ENCODE measurements at regions not wholly inside any gene's neighbourhood (a gene's known extent, or its start where the extent isn't known, plus 50 kb on each side); places are given as distances from the start of the nearest gene placed in this dataset.

- 70% methylated on average over 13 of the region's 13 CpGs for WGBS
Observed at GRCh38 chr20:59376109-59376841, 75.9 kb downstream of the EDN3 start.

GRCh38 chr20:59376998-59377397 is 76.6 kb downstream of the EDN3 start:
- no peak overlapping the region for H3K27ac ChIP-seq (ENCODE audit: low read depth)
- no peak for DNase-seq (ENCODE audit: extremely low spot score)
- no peaks in the 10 kb centered on the region for H3K4me1 ChIP-seq (ENCODE audit: insufficient read depth)
- H3K36me3 ChIP-seq (ENCODE audit: insufficient read depth): no peaks in the 10 kb centered on the region
- no peak overlapping the region for H3K4me3 ChIP-seq (ENCODE audit: low read depth, low read length)
- WGBS: 73% methylated on average over 8 of the region's 8 CpGs

More at GRCh38 chr20:59376109-59376841, 75.9 kb downstream of the EDN3 start:
- no peak overlapping the region for H3K4me3 ChIP-seq (ENCODE audit: low read depth, low read length)
- no peak for DNase-seq (ENCODE audit: extremely low spot score)
- no peak overlapping the region for H3K27ac ChIP-seq (ENCODE audit: low read depth)
- no peaks in the 10 kb centered on the region for H3K36me3 ChIP-seq (ENCODE audit: insufficient read depth)
- H3K4me1 ChIP-seq (ENCODE audit: insufficient read depth): no peaks in the 10 kb centered on the region

GRCh38 chr20:59377842-59378241 is 77.4 kb downstream of the EDN3 start:
- Histone ChIP-seq H3K36me3 (ENCODE audit: insufficient read depth) (no peaks in the 10 kb centered on the region), H3K4me3 (ENCODE audit: low read depth, low read length) (no peak overlapping the region), H3K27ac (ENCODE audit: low read depth) (no peak overlapping the region), H3K4me1 (ENCODE audit: insufficient read depth) (no peaks in the 10 kb centered on the region)
- no peak for DNase-seq (ENCODE audit: extremely low spot score)
- WGBS: 76% methylated on average over 3 of the region's 3 CpGs

- H3K4me1 ChIP-seq (ENCODE audit: insufficient read depth): no peaks in the 10 kb centered on the region
- H3K27ac ChIP-seq (ENCODE audit: low read depth): no peak overlapping the region
- WGBS: 84% methylated on average over 1 of the region's 1 CpG
- H3K36me3 ChIP-seq (ENCODE audit: insufficient read depth): no peaks in the 10 kb centered on the region
- no peak for DNase-seq (ENCODE audit: extremely low spot score)
- H3K4me3 ChIP-seq (ENCODE audit: low read depth, low read length): no peak overlapping the region
Observed at GRCh38 chr20:59378396-59378795, 78.0 kb downstream of the EDN3 start.

- Histone ChIP-seq H3K27ac (ENCODE audit: low read depth) (no peak overlapping the region), H3K36me3 (ENCODE audit: insufficient read depth) (no peaks in the 10 kb centered on the region), H3K4me1 (ENCODE audit: insufficient read depth) (no peaks in the 10 kb centered on the region), H3K4me3 (ENCODE audit: low read depth, low read length) (no peak overlapping the region)
- 65% methylated on average over 5 of the region's 5 CpGs for WGBS
- no peak for DNase-seq (ENCODE audit: extremely low spot score)
Observed at GRCh38 chr20:59378966-59379365, 78.6 kb downstream of the EDN3 start.

GRCh38 chr20:59381689-59382088 is 81.3 kb downstream of the EDN3 start:
- Histone ChIP-seq H3K4me3 (ENCODE audit: low read depth, low read length) (no peak overlapping the region), H3K4me1 (ENCODE audit: insufficient read depth) (no peaks in the 10 kb centered on the region), H3K36me3 (ENCODE audit: insufficient read depth) (no peaks in the 10 kb centered on the region), H3K27ac (ENCODE audit: low read depth) (no peak overlapping the region)
- DNase-seq (ENCODE audit: extremely low spot score): no peak
- WGBS: 59% methylated on average over 8 of the region's 8 CpGs

- DNase-seq (ENCODE audit: extremely low spot score): no peak
- Histone ChIP-seq H3K4me3 (ENCODE audit: low read depth, low read length) (no peak overlapping the region), H3K27ac (ENCODE audit: low read depth) (no peak overlapping the region), H3K36me3 (ENCODE audit: insufficient read depth) (no peaks in the 10 kb centered on the region), H3K4me1 (ENCODE audit: insufficient read depth) (no peaks in the 10 kb centered on the region)
- WGBS: 69% methylated on average over 19 of the region's 19 CpGs
Observed at GRCh38 chr20:59382157-59382725, 81.8 kb downstream of the EDN3 start.

GRCh38 chr20:59382907-59383306 is 82.5 kb downstream of the EDN3 start:
- Histone ChIP-seq H3K4me1 (ENCODE audit: insufficient read depth) (no peaks in the 10 kb centered on the region), H3K4me3 (ENCODE audit: low read depth, low read length) (no peak overlapping the region), H3K27ac (ENCODE audit: low read depth) (no peak overlapping the region), H3K36me3 (ENCODE audit: insufficient read depth) (no peaks in the 10 kb centered on the region)
- 85% methylated on average over 10 of the region's 10 CpGs for WGBS
- DNase-seq (ENCODE audit: extremely low spot score): no peak

GRCh38 chr20:59385038-59385437 is 84.6 kb downstream of the EDN3 start:
- Histone ChIP-seq H3K4me1 (ENCODE audit: insufficient read depth) (no peaks in the 10 kb centered on the region), H3K36me3 (ENCODE audit: insufficient read depth) (no peaks in the 10 kb centered on the region), H3K4me3 (ENCODE audit: low read depth, low read length) (no peak overlapping the region), H3K27ac (ENCODE audit: low read depth) (no peak overlapping the region)
- WGBS: 70% methylated on average over 3 of the region's 3 CpGs
- no peak for DNase-seq (ENCODE audit: extremely low spot score)

- no peak for DNase-seq (ENCODE audit: extremely low spot score)
- H3K36me3 ChIP-seq (ENCODE audit: insufficient read depth): no peaks in the 10 kb centered on the region
- WGBS: 37% methylated on average over 5 of the region's 5 CpGs
- no peak overlapping the region for H3K27ac ChIP-seq (ENCODE audit: low read depth)
- H3K4me1 ChIP-seq (ENCODE audit: insufficient read depth): no peaks in the 10 kb centered on the region
- H3K4me3 ChIP-seq (ENCODE audit: low read depth, low read length): no peak overlapping the region
Observed at GRCh38 chr20:59385480-59385879, 85.1 kb downstream of the EDN3 start.

- 30% methylated on average over 3 of the region's 3 CpGs for WGBS
- Histone ChIP-seq H3K4me3 (ENCODE audit: low read depth, low read length) (no peak overlapping the region), H3K36me3 (ENCODE audit: insufficient read depth) (no peaks in the 10 kb centered on the region), H3K4me1 (ENCODE audit: insufficient read depth) (no peaks in the 10 kb centered on the region), H3K27ac (ENCODE audit: low read depth) (no peak overlapping the region)
- DNase-seq (ENCODE audit: extremely low spot score): no peak
Observed at GRCh38 chr20:59386809-59387208, 86.4 kb downstream of the EDN3 start.

- WGBS: 93% methylated on average over 3 of the region's 3 CpGs
- no peaks in the 10 kb centered on the region for H3K36me3 ChIP-seq (ENCODE audit: insufficient read depth)
- no peak for DNase-seq (ENCODE audit: extremely low spot score)
- H3K4me3 ChIP-seq (ENCODE audit: low read depth, low read length): no peak overlapping the region
- H3K4me1 ChIP-seq (ENCODE audit: insufficient read depth): no peaks in the 10 kb centered on the region
- no peak overlapping the region for H3K27ac ChIP-seq (ENCODE audit: low read depth)
Observed at GRCh38 chr20:59387891-59388290, 87.5 kb downstream of the EDN3 start.

GRCh38 chr20:59388402-59388801 is 88.0 kb downstream of the EDN3 start:
- Histone ChIP-seq H3K4me3 (ENCODE audit: low read depth, low read length) (no peak overlapping the region), H3K4me1 (ENCODE audit: insufficient read depth) (no peaks in the 10 kb centered on the region), H3K27ac (ENCODE audit: low read depth) (no peak overlapping the region), H3K36me3 (ENCODE audit: insufficient read depth) (no peaks in the 10 kb centered on the region)
- WGBS: 97% methylated on average over 4 of the region's 4 CpGs
- DNase-seq (ENCODE audit: extremely low spot score): no peak

- no peak for DNase-seq (ENCODE audit: extremely low spot score)
- Histone ChIP-seq H3K36me3 (ENCODE audit: insufficient read depth) (no peaks in the 10 kb centered on the region), H3K4me1 (ENCODE audit: insufficient read depth) (no peaks in the 10 kb centered on the region), H3K4me3 (ENCODE audit: low read depth, low read length) (no peak overlapping the region), H3K27ac (ENCODE audit: low read depth) (no peak overlapping the region)
- WGBS: 73% methylated on average over 6 of the region's 6 CpGs
Observed at GRCh38 chr20:59390437-59390836, 90.0 kb downstream of the EDN3 start.
